ENCODE measurements at regions not wholly inside any gene's neighbourhood (a gene's known extent, or its start where the extent isn't known, plus 50 kb on each side); places are given as distances from the start of the nearest gene placed in this dataset.

DNA sequence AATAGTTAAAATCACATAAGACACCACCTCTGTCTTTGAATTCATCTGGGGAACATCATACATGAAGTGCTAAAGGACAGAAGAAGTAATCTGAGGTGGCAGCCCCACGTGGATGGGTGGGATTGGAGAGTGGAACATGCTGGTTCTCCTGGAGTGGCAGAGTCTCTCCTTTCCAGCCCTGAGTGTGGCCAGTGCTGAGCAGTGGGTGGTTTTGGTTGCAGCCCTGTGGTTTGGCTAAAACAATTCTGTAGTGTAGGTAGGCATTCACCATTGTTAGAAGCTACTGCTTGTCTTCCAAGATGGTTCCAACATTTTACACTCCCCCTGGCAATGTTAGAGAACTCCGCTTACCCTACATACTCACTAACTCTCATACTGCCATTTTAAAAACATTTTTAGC, 396.4 kb upstream of the MEX3C start:
- Histone ChIP-seq H2BK5ac (ENCODE audit: low read length) (no peak overlapping the region), H3K27ac (replicated peaks; ENCODE audit: low read length) (no peak overlapping the region), H3K27me3 (ENCODE audit: control insufficient read depth in 3 of 3, insufficient read depth in 3 of 3, low read depth in 1 of 3, low read length in 3 of 3) (no peaks in the 10 kb centered on the region), H4K91ac (ENCODE audit: low read depth, low read length, poor library complexity) (no peak overlapping the region), H3K23ac (ENCODE audit: low read depth, low read length, poor library complexity) (no peak overlapping the region), H2BK15ac (ENCODE audit: low read length) (no peak overlapping the region), H3K4me3 (ENCODE audit: low read length in 2 of 2) (no peak overlapping the region), H2AFZ (ENCODE audit: low read length) (no peak overlapping the region), H3K9me3 (replicated peaks in 1 of 2; ENCODE audit: control insufficient read depth in 2 of 2, insufficient read depth in 1 of 2, low read depth in 1 of 2, low read length in 2 of 2) (peaks cover 3 to 4% of the 10 kb centered on the region in 2 donors), H3K18ac (ENCODE audit: low read length) (no peak overlapping the region), H3K4me2 (ENCODE audit: insufficient read depth, low read length, poor library complexity, severe bottlenecking) (no peak overlapping the region), H2AK5ac (ENCODE audit: low read depth, low read length) (no peak overlapping the region), H3K36me3 (replicated peaks in 1 of 2; ENCODE audit: control insufficient read depth in 2 of 2, insufficient read depth in 2 of 2, low read length in 2 of 2) (no peaks in the 10 kb centered on the region), H3K4me1 (ENCODE audit: control insufficient read depth in 2 of 2, insufficient read depth in 1 of 2, low read depth in 1 of 2, low read length in 2 of 2) (no peaks in the 10 kb centered on the region), H2BK12ac (ENCODE audit: low read length) (no peak overlapping the region), H3K14ac (ENCODE audit: low read length) (no peak overlapping the region), H3K4ac (ENCODE audit: low read length) (no peak overlapping the region), H2BK120ac (ENCODE audit: low read depth, low read length) (no peak overlapping the region), H3K79me1 (ENCODE audit: low read depth, low read length) (no peaks in the 10 kb centered on the region), H4K8ac (ENCODE audit: low read depth, low read length) (no peak overlapping the region), H3K9ac (ENCODE audit: low read depth, low read length, poor library complexity) (no peak overlapping the region)
- DNase-seq (ENCODE audit: low spot score): no peak
- WGBS, 2 donors (ENCODE audit: extremely low coverage in 2 of 2, insufficient read length in 2 of 2, insufficient replicate concordance in 1 of 2): no CpG with 5 or more reads among the region's 2 CpGs

- Histone ChIP-seq H4K8ac (ENCODE audit: low read depth, low read length) (no peak overlapping the region), H3K27ac (replicated peaks; ENCODE audit: low read length) (no peak overlapping the region), H2BK12ac (ENCODE audit: low read length) (no peak overlapping the region), H3K4ac (ENCODE audit: low read length) (no peak overlapping the region), H3K9me3 (replicated peaks in 1 of 2; ENCODE audit: control insufficient read depth in 2 of 2, insufficient read depth in 1 of 2, low read depth in 1 of 2, low read length in 2 of 2) (no peaks in the 10 kb centered on the region), H3K36me3 (replicated peaks in 1 of 2; ENCODE audit: control insufficient read depth in 2 of 2, insufficient read depth in 2 of 2, low read length in 2 of 2) (no peaks in the 10 kb centered on the region), H3K4me3 (ENCODE audit: low read length in 2 of 2) (no peak overlapping the region), H4K91ac (ENCODE audit: low read depth, low read length, poor library complexity) (no peak overlapping the region), H3K14ac (ENCODE audit: low read length) (no peak overlapping the region), H3K4me2 (ENCODE audit: insufficient read depth, low read length, poor library complexity, severe bottlenecking) (no peak overlapping the region), H3K9ac (ENCODE audit: low read depth, low read length, poor library complexity) (no peak overlapping the region), H2AFZ (ENCODE audit: low read length) (no peak overlapping the region), H2BK5ac (ENCODE audit: low read length) (no peak overlapping the region), H3K4me1 (ENCODE audit: control insufficient read depth in 2 of 2, insufficient read depth in 1 of 2, low read depth in 1 of 2, low read length in 2 of 2) (peaks cover 0 to 1% of the 10 kb centered on the region in 2 donors), H2AK5ac (ENCODE audit: low read depth, low read length) (no peak overlapping the region), H3K27me3 (ENCODE audit: control insufficient read depth in 3 of 3, insufficient read depth in 3 of 3, low read depth in 1 of 3, low read length in 3 of 3) (no peaks in the 10 kb centered on the region), H2BK15ac (ENCODE audit: low read length) (no peak overlapping the region), H2BK120ac (ENCODE audit: low read depth, low read length) (no peak overlapping the region), H3K79me1 (ENCODE audit: low read depth, low read length) (no peaks in the 10 kb centered on the region), H3K18ac (ENCODE audit: low read length) (no peak overlapping the region), H3K23ac (ENCODE audit: low read depth, low read length, poor library complexity) (no peak overlapping the region)
- no peak for DNase-seq (ENCODE audit: low spot score)
Observed at GRCh38 chr18:51603111-51603510, 405.6 kb upstream of the MEX3C start.

- H4K8ac ChIP-seq (ENCODE audit: low read depth, low read length): no peak overlapping the region
- no peaks in the 10 kb centered on the region for H3K36me3 ChIP-seq (replicated peaks in 1 of 2; ENCODE audit: control insufficient read depth in 2 of 2, insufficient read depth in 2 of 2, low read length in 2 of 2)
- no peak overlapping the region for H2BK12ac ChIP-seq (ENCODE audit: low read length)
- no peak overlapping the region for H2AK5ac ChIP-seq (ENCODE audit: low read depth, low read length)
- H2BK5ac ChIP-seq (ENCODE audit: low read length): no peak overlapping the region
- H3K27ac ChIP-seq (replicated peaks; ENCODE audit: low read length): no peak overlapping the region
- no peak overlapping the region for H3K9ac ChIP-seq (ENCODE audit: low read depth, low read length, poor library complexity)
- no peaks in the 10 kb centered on the region for H3K79me1 ChIP-seq (ENCODE audit: low read depth, low read length)
- DNase-seq (ENCODE audit: low spot score): no peak
- no peak overlapping the region for H2BK120ac ChIP-seq (ENCODE audit: low read depth, low read length)
- no peak overlapping the region for H3K14ac ChIP-seq (ENCODE audit: low read length)
- WGBS, 2 donors (ENCODE audit: extremely low coverage in 2 of 2, insufficient read length in 2 of 2, insufficient replicate concordance in 1 of 2): no CpG with 5 or more reads among the region's 4 CpGs
- H3K4me3 ChIP-seq (ENCODE audit: low read length in 2 of 2): no peak overlapping the region
- no peak overlapping the region for H3K4me2 ChIP-seq (ENCODE audit: insufficient read depth, low read length, poor library complexity, severe bottlenecking)
- no peak overlapping the region for H3K23ac ChIP-seq (ENCODE audit: low read depth, low read length, poor library complexity)
- H3K4me1 ChIP-seq (ENCODE audit: control insufficient read depth in 2 of 2, insufficient read depth in 1 of 2, low read depth in 1 of 2, low read length in 2 of 2): peaks cover 0 to 1% of the 10 kb centered on the region in 2 donors
- no peak overlapping the region for H4K91ac ChIP-seq (ENCODE audit: low read depth, low read length, poor library complexity)
- no peak overlapping the region for H2AFZ ChIP-seq (ENCODE audit: low read length)
- H3K27me3 ChIP-seq (ENCODE audit: control insufficient read depth in 3 of 3, insufficient read depth in 3 of 3, low read depth in 1 of 3, low read length in 3 of 3): no peaks in the 10 kb centered on the region
- no peaks in the 10 kb centered on the region for H3K9me3 ChIP-seq (replicated peaks in 1 of 2; ENCODE audit: control insufficient read depth in 2 of 2, insufficient read depth in 1 of 2, low read depth in 1 of 2, low read length in 2 of 2)
- no peak overlapping the region for H3K18ac ChIP-seq (ENCODE audit: low read length)
- H3K4ac ChIP-seq (ENCODE audit: low read length): no peak overlapping the region
- H2BK15ac ChIP-seq (ENCODE audit: low read length): no peak overlapping the region
Observed at GRCh38 chr18:51603551-51603950, 406.1 kb upstream of the MEX3C start.

GRCh38 chr18:51610481-51610880, 413.0 kb upstream of the MEX3C start:
- no peak overlapping the region for H2BK120ac ChIP-seq (ENCODE audit: low read depth, low read length)
- H2BK5ac ChIP-seq (ENCODE audit: low read length): no peak overlapping the region
- H3K4me3 ChIP-seq (ENCODE audit: low read length in 2 of 2): no peak overlapping the region
- H3K27ac ChIP-seq (replicated peaks; ENCODE audit: low read length): no peak overlapping the region
- no peaks in the 10 kb centered on the region for H3K4me1 ChIP-seq (ENCODE audit: control insufficient read depth in 2 of 2, insufficient read depth in 1 of 2, low read depth in 1 of 2, low read length in 2 of 2)
- H3K9ac ChIP-seq (ENCODE audit: low read depth, low read length, poor library complexity): no peak overlapping the region
- no peak overlapping the region for H3K18ac ChIP-seq (ENCODE audit: low read length)
- H3K27me3 ChIP-seq (ENCODE audit: control insufficient read depth in 3 of 3, insufficient read depth in 3 of 3, low read depth in 1 of 3, low read length in 3 of 3): no peaks in the 10 kb centered on the region
- no CpG with 5 or more reads among the region's 1 CpG for WGBS, 2 donors (ENCODE audit: extremely low coverage in 2 of 2, insufficient read length in 2 of 2, insufficient replicate concordance in 1 of 2)
- H3K14ac ChIP-seq (ENCODE audit: low read length): no peak overlapping the region
- H2BK15ac ChIP-seq (ENCODE audit: low read length): no peak overlapping the region
- H3K36me3 ChIP-seq (replicated peaks in 1 of 2; ENCODE audit: control insufficient read depth in 2 of 2, insufficient read depth in 2 of 2, low read length in 2 of 2): no peaks in the 10 kb centered on the region
- no peak overlapping the region for H2BK12ac ChIP-seq (ENCODE audit: low read length)
- H3K4me2 ChIP-seq (ENCODE audit: insufficient read depth, low read length, poor library complexity, severe bottlenecking): no peak overlapping the region
- DNase-seq (ENCODE audit: low spot score): no peak
- H3K4ac ChIP-seq (ENCODE audit: low read length): no peak overlapping the region
- no peak overlapping the region for H4K91ac ChIP-seq (ENCODE audit: low read depth, low read length, poor library complexity)
- no peak overlapping the region for H2AK5ac ChIP-seq (ENCODE audit: low read depth, low read length)
- H4K8ac ChIP-seq (ENCODE audit: low read depth, low read length): no peak overlapping the region
- no peak overlapping the region for H2AFZ ChIP-seq (ENCODE audit: low read length)
- no peaks in the 10 kb centered on the region for H3K79me1 ChIP-seq (ENCODE audit: low read depth, low read length)
- H3K23ac ChIP-seq (ENCODE audit: low read depth, low read length, poor library complexity): no peak overlapping the region
- no peaks in the 10 kb centered on the region for H3K9me3 ChIP-seq (replicated peaks in 1 of 2; ENCODE audit: control insufficient read depth in 2 of 2, insufficient read depth in 1 of 2, low read depth in 1 of 2, low read length in 2 of 2)
